Endometrium (tissue), 2 donors: ENCODE measurements at regions not wholly inside any gene's neighbourhood (a gene's known extent, or its start where the extent isn't known, plus 50 kb on each side); places are given as distances from the start of the nearest gene placed in this dataset.

ENCODE experiments used
- FAIRE-seq: peaks from 2 replicates; lab custom pipeline; 2012; peaks lifted over from hg19 to GRCh38; lab: Jason Lieb, UNC
- donor health status: control.
- donor health status: control.

GRCh38 chr5:15261269-15261995, 238.5 kb upstream of the FBXL7 start:
- FAIRE-seq: no peak

GRCh38 chr5:15260356-15261268, 239.4 kb upstream of the FBXL7 start:
- peak; percentile 91 for FAIRE-seq

GRCh38 chr5:15256485-15256884, 243.5 kb upstream of the FBXL7 start:
- FAIRE-seq: no peak

- FAIRE-seq: no peak
These were observed 244.4 kb upstream of the FBXL7 start for GRCh38 chr5:15255576-15255975.

GRCh38 chr5:15254607-15255006, 245.4 kb upstream of the FBXL7 start:
- no peak for FAIRE-seq

GRCh38 chr5:15252331-15252730, 247.6 kb upstream of the FBXL7 start:
- FAIRE-seq: no peak

GRCh38 chr5:15249152-15249551, 250.8 kb upstream of the FBXL7 start:
- FAIRE-seq: no peak

GRCh38 chr5:15248731-15249130, 251.2 kb upstream of the FBXL7 start:
- no peak for FAIRE-seq

- no peak for FAIRE-seq
These were observed 254.1 kb upstream of the FBXL7 start for GRCh38 chr5:15245913-15246312.

GRCh38 chr5:15243301-15244020, 256.5 kb upstream of the FBXL7 start:
- FAIRE-seq: peak; percentile 96

GRCh38 chr5:15241216-15241821, 258.7 kb upstream of the FBXL7 start:
- FAIRE-seq: no peak

- FAIRE-seq: no peak
These were observed 262.0 kb upstream of the FBXL7 start for GRCh38 chr5:15238006-15238405.

GRCh38 chr5:15236911-15237508, 263.0 kb upstream of the FBXL7 start:
- FAIRE-seq: no peak

GRCh38 chr5:15234911-15235310, 265.1 kb upstream of the FBXL7 start:
- FAIRE-seq: no peak

- FAIRE-seq: no peak
These were observed 265.6 kb upstream of the FBXL7 start for GRCh38 chr5:15234366-15234765.

GRCh38 chr5:15233566-15233965, 266.4 kb upstream of the FBXL7 start:
- FAIRE-seq: no peak

GRCh38 chr5:15222156-15222555, 277.8 kb upstream of the FBXL7 start:
- no peak for FAIRE-seq

- no peak for FAIRE-seq
These were observed 279.3 kb upstream of the FBXL7 start for GRCh38 chr5:15220642-15221173.

- no peak for FAIRE-seq
These were observed 284.9 kb upstream of the FBXL7 start for GRCh38 chr5:15215056-15215455.

GRCh38 chr5:15214010-15214409, 286.0 kb upstream of the FBXL7 start:
- FAIRE-seq: no peak

GRCh38 chr5:15209053-15209762, 290.8 kb upstream of the FBXL7 start:
- FAIRE-seq: no peak
